ENCODE measurements at regions not wholly inside any gene's neighbourhood (a gene's known extent, or its start where the extent isn't known, plus 50 kb on each side); places are given as distances from the start of the nearest gene placed in this dataset.

DNA sequence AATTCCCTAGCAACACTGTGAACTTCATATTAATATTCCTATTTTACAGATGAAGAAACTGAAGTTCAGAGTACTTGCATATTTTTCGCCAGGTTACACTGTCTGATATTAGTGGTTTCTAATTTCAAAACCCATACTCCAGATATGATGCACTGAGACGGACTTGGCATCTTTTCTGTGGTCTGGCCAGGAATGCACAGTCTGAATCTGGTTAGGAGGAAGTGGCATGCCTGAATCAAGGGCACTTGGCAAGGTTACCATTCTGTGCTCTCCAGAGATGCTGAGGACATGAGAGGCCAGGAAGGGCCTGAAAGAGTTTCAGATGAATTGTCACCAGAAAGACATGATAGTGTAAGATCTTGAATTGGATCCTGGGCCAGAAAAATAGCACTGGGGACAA, 150.1 kb downstream of the HAO1 start:
- TF ChIP-seq, protein P1, sequence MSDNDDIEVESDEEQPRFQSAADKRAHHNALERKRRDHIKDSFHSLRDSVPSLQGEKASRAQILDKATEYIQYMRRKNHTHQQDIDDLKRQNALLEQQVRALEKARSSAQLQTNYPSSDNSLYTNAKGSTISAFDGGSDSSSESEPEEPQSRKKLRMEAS (IDR thresholded peaks at IDR 0.05) = no peak
- TF ChIP-seq, protein P2, sequence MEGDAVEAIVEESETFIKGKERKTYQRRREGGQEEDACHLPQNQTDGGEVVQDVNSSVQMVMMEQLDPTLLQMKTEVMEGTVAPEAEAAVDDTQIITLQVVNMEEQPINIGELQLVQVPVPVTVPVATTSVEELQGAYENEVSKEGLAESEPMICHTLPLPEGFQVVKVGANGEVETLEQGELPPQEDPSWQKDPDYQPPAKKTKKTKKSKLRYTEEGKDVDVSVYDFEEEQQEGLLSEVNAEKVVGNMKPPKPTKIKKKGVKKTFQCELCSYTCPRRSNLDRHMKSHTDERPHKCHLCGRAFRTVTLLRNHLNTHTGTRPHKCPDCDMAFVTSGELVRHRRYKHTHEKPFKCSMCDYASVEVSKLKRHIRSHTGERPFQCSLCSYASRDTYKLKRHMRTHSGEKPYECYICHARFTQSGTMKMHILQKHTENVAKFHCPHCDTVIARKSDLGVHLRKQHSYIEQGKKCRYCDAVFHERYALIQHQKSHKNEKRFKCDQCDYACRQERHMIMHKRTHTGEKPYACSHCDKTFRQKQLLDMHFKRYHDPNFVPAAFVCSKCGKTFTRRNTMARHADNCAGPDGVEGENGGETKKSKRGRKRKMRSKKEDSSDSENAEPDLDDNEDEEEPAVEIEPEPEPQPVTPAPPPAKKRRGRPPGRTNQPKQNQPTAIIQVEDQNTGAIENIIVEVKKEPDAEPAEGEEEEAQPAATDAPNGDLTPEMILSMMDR (IDR thresholded peaks at IDR 0.05) = no peak
- TF ChIP-seq, protein P3, sequence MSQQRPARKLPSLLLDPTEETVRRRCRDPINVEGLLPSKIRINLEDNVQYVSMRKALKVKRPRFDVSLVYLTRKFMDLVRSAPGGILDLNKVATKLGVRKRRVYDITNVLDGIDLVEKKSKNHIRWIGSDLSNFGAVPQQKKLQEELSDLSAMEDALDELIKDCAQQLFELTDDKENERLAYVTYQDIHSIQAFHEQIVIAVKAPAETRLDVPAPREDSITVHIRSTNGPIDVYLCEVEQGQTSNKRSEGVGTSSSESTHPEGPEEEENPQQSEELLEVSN (IDR thresholded peaks at IDR 0.05; ENCODE audit: borderline replicate concordance, low read depth) = no peak
- no peak for TF ChIP-seq CEBPB (IDR thresholded peaks at IDR 0.05)

Measured in A549 (cell line).